ENCODE measurements at regions not wholly inside any gene's neighbourhood (a gene's known extent, or its start where the extent isn't known, plus 50 kb on each side); places are given as distances from the start of the nearest gene placed in this dataset.

DNA sequence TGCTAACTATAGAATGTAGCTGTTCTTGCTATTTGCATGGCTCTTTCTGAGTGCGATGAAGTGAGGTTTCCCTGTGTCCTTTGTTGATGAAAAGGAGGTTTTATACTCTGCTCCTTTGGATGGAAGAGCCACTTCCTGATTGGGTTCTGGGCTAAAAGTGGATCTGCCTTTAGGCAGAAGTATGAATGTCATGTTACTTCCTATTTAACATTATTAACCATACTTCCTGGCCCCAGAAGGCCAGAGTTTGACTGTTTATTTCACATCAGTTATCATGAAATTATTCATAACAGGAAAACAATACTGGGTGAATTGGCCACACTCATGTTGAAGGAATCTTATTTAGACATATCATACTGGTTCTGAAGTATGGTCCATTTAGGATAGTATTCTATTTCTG, 386.2 kb downstream of the PCDH7 start:
- no peak for TF ChIP-seq CTCF (conservative IDR thresholded peaks at IDR 0.05; ENCODE audit: low read depth, low read length)
- no peak for DNase-seq (ENCODE audit: low read depth)

DNA sequence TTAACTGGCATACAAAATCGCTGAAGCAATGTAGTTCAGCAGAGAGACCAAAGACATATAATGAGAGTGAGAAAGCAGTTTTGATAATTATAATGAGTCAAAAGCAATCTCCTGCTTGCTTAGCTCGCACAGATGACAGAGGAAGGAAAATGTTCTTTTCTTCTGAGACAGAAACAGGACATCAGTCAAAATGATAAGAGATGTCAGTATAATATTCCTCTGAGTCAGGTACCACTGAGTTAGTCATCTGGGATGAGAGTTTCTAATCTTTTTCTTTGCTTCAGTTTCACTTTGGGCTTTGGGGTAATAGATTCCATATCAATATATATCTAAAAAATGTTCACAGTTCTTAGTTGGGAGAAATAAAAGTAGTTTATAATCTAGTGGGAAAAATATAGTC, 387.2 kb downstream of the PCDH7 start:
- no peak overlapping the region for H3K4me3 ChIP-seq (ENCODE audit: low read length)
- no peak for DNase-seq (ENCODE audit: low read depth)
- TF ChIP-seq CTCF (conservative IDR thresholded peaks at IDR 0.05; ENCODE audit: low read depth, low read length): no peak

More for the DNA sequence above, 386.2 kb downstream of the PCDH7 start:
- no peak overlapping the region for H3K4me3 ChIP-seq (ENCODE audit: low read length)

DNA sequence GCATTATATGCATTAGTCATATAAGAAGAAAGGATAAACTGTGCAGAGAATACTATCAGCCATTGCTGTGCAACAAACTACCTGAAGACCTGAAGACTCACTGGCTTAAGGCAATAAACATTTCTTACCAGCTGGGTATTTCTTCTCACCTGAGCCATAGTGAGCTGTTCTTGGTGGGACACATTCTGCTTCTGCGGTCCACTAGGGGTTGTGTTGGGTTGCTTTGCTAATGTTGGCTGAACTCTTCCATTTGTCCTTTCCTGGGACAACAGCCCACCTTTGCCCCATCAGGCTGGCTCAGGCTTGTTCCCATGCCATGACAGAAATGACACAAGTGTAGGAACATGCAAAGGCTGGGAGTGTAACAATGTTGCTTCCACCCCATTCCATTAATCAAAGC, 388.6 kb downstream of the PCDH7 start:
- no peak for DNase-seq (ENCODE audit: low read depth)
- TF ChIP-seq CTCF (conservative IDR thresholded peaks at IDR 0.05; ENCODE audit: low read depth, low read length): no peak
- H3K4me3 ChIP-seq (ENCODE audit: low read length): no peak overlapping the region

- TF ChIP-seq CTCF (conservative IDR thresholded peaks at IDR 0.05; ENCODE audit: low read depth, low read length): no peak
- DNase-seq (ENCODE audit: low read depth): no peak
- H3K4me3 ChIP-seq (ENCODE audit: low read length): no peak overlapping the region
Measured at GRCh38 chr4:31111790-31112189, 391.6 kb downstream of the PCDH7 start.

GRCh38 chr4:31114816-31115215, 394.6 kb downstream of the PCDH7 start:
- DNase-seq (ENCODE audit: low read depth): no peak
- no peak overlapping the region for H3K4me3 ChIP-seq (ENCODE audit: low read length)
- no peak for TF ChIP-seq CTCF (conservative IDR thresholded peaks at IDR 0.05; ENCODE audit: low read depth, low read length)

DNA sequence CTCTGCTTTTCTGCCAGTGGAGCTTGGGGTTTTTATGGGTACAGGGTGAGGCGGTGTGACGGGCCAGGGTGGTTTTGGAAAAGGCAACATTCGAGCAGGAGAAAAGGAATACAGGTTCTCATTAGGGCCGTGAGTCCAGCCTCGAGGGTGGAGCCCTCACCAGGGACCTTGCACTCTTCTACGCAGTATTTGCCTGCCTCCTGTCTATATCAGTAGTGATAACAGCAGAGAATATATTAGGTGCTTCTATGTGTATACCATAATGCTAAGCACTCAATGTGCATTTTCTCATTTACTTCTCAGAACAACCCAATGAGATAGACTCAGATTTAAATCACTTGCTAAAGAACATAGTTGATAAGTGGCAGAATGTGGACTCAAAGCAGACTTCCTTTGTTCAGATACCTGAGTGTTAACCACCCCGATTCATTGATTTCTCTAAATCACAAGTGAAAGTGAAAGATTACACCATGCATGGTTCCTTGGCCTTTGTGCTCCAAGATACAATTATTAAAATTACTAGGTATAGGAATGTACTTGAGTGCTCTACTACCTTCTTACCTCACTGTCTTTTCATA, 403.9 kb downstream of the PCDH7 start:
- TF ChIP-seq CTCF (conservative IDR thresholded peaks at IDR 0.05; ENCODE audit: low read depth, low read length): no peak
- DNase-seq (ENCODE audit: low read depth): no peak

GRCh38 chr4:31125061-31125460, 404.9 kb downstream of the PCDH7 start:
- TF ChIP-seq CTCF (conservative IDR thresholded peaks at IDR 0.05; ENCODE audit: low read depth, low read length): no peak
- no peak for DNase-seq (ENCODE audit: low read depth)

More for the DNA sequence above, 403.9 kb downstream of the PCDH7 start:
- no peak overlapping the region for H3K4me3 ChIP-seq (ENCODE audit: low read length)

More at GRCh38 chr4:31125061-31125460, 404.9 kb downstream of the PCDH7 start:
- H3K4me3 ChIP-seq (ENCODE audit: low read length): no peak overlapping the region

Data from retinal pigment epithelial cell (primary cell).